Chondrocyte (in vitro differentiated cells): ENCODE measurements at regions not wholly inside any gene's neighbourhood (a gene's known extent, or its start where the extent isn't known, plus 50 kb on each side); places are given as distances from the start of the nearest gene placed in this dataset.

Experiments used
- DNase-seq: peaks from one replicate; pipeline ENCODE4 v3.0.0; 2021; ENCODE audit warnings: mixed read lengths, low spot score
- H3K27ac Mint-ChIP-seq: one replicate; pipeline ENCODE4 v1.8.0; 2021; ENCODE audit warnings: mild to moderate bottlenecking, moderate library complexity, mixed read lengths; ENCODE audit not compliant: unreplicated experiment
- H3K27me3 Mint-ChIP-seq: 2 replicates; pipeline ENCODE4 v1.8.0; 2021; ENCODE audit warnings: low read depth, mixed read lengths
- H3K36me3 Mint-ChIP-seq: 2 replicates; pipeline ENCODE4 v1.8.0; 2021; ENCODE audit warnings: low read depth, mixed read lengths
- H3K4me1 Mint-ChIP-seq: 2 replicates; pipeline ENCODE4 v1.8.0; 2021; ENCODE audit warnings: low read depth, mild to moderate bottlenecking, mixed read lengths
- H3K4me3 Mint-ChIP-seq: one replicate; pipeline ENCODE4 v1.8.0; 2021; ENCODE audit warnings: mild to moderate bottlenecking, moderate library complexity, mixed read lengths; ENCODE audit not compliant: unreplicated experiment
- H3K9me3 Mint-ChIP-seq: 2 replicates; pipeline ENCODE4 v1.8.0; 2021; ENCODE audit warnings: low read depth, mixed read lengths
- CTCF ChIP-seq: fragments of 200-600 bp; sonication (generic); IDR thresholded peaks from 2 replicates; pipeline ENCODE4 v1.5.0; 2021; ENCODE audit warnings: antibody characterized with exemption, mild to moderate bottlenecking, moderate library complexity

- TF ChIP-seq CTCF, result no peak
- Mint-ChIP-seq H3K4me1 (no peaks in the 10 kb centered on the region), H3K36me3 (no peaks in the 10 kb centered on the region)
These were observed 189.5 kb upstream of the MANEA start for GRCh38 chr6:95387845-95388244.

GRCh38 chr6:95404777-95405176 lies 172.6 kb upstream of the MANEA start:
- no peak for DNase-seq
- H3K4me1 Mint-ChIP-seq, result no peaks in the 10 kb centered on the region
- no peak overlapping the region for H3K27ac Mint-ChIP-seq
- H3K27me3 Mint-ChIP-seq, result peaks cover 10% of the 10 kb centered on the region
- TF ChIP-seq CTCF, result no peak
- H3K9me3 Mint-ChIP-seq, result no peaks in the 10 kb centered on the region
- H3K36me3 Mint-ChIP-seq, result no peaks in the 10 kb centered on the region
- no peak overlapping the region for H3K4me3 Mint-ChIP-seq

More at GRCh38 chr6:95387845-95388244, 189.5 kb upstream of the MANEA start:
- Mint-ChIP-seq H3K27ac (no peak overlapping the region), H3K9me3 (no peaks in the 10 kb centered on the region), H3K27me3 (peaks cover 3% of the 10 kb centered on the region), H3K4me3 (no peak overlapping the region)
- DNase-seq, result no peak

DNA sequence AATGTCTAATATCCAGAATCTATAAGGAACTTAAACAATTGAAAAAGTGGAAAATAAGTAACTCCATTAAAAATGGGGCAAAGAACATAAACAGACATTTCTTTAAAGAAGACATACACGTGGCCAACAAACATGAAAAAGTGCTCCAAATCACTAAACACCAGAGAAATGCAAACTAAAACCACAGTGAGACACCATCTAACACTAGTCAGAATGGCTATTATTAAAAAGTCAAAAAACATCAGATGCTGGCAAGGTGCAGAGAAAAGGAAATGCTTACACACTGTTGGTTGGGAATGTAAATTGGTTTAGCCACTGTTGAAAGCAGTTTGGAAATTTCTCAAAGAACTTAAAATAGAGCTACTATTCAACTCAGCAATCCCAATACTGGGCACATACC lies 169.2 kb upstream of the MANEA start:
- no peak for DNase-seq
- H3K36me3 Mint-ChIP-seq, result no peaks in the 10 kb centered on the region
- H3K4me3 Mint-ChIP-seq, result no peak overlapping the region
- no peak for TF ChIP-seq CTCF
- peaks cover 7% of the 10 kb centered on the region for H3K27me3 Mint-ChIP-seq
- no peak overlapping the region for H3K27ac Mint-ChIP-seq
- no peaks in the 10 kb centered on the region for H3K4me1 Mint-ChIP-seq
- no peaks in the 10 kb centered on the region for H3K9me3 Mint-ChIP-seq

GRCh38 chr6:95410168-95410567 lies 167.2 kb upstream of the MANEA start:
- H3K4me3 Mint-ChIP-seq, result no peak overlapping the region
- H3K36me3 Mint-ChIP-seq, result no peaks in the 10 kb centered on the region
- TF ChIP-seq CTCF, result no peak
- H3K9me3 Mint-ChIP-seq, result no peaks in the 10 kb centered on the region
- H3K27ac Mint-ChIP-seq, result no peak overlapping the region
- no peak for DNase-seq
- H3K4me1 Mint-ChIP-seq, result no peaks in the 10 kb centered on the region
- H3K27me3 Mint-ChIP-seq, result peaks cover 7% of the 10 kb centered on the region

GRCh38 chr6:95413789-95414188 lies 163.5 kb upstream of the MANEA start:
- TF ChIP-seq CTCF, result no peak
- H3K9me3 Mint-ChIP-seq, result peaks cover 2% of the 10 kb centered on the region
- H3K4me1 Mint-ChIP-seq, result no peaks in the 10 kb centered on the region
- no peak for DNase-seq
- H3K4me3 Mint-ChIP-seq, result no peak overlapping the region
- no peaks in the 10 kb centered on the region for H3K36me3 Mint-ChIP-seq
- peaks cover 7% of the 10 kb centered on the region for H3K27me3 Mint-ChIP-seq
- no peak overlapping the region for H3K27ac Mint-ChIP-seq
